Kidney epithelial cell (primary cell): ENCODE measurements at regions not wholly inside any gene's neighbourhood (a gene's known extent, or its start where the extent isn't known, plus 50 kb on each side); places are given as distances from the start of the nearest gene placed in this dataset.

ENCODE experiments used
- DNase-seq: peaks from one replicate; pipeline ENCODE4 v3.0.0-alpha.2; 2010; ENCODE audit warnings: low read depth
- H3K27me3 ChIP-seq: 2 replicates; pipeline ENCODE4 v1.6.0; 2011; ENCODE audit warnings: low read length; ENCODE audit not compliant: control insufficient read depth, insufficient read depth
- H3K36me3 ChIP-seq: 2 replicates; pipeline ENCODE4 v1.5.1; 2011; ENCODE audit warnings: low read length; ENCODE audit not compliant: control insufficient read depth, insufficient read depth
- H3K4me3 ChIP-seq: 2 replicates; pipeline ENCODE4 v1.5.1; 2011; ENCODE audit warnings: low read depth, mild to moderate bottlenecking, control low read depth, low read length
- CTCF ChIP-seq: IDR thresholded peaks from 2 replicates; pipeline ENCODE4 v1.5.1; 2011; ENCODE audit warnings: mild to moderate bottlenecking, moderate library complexity, low read length, control low read depth, inconsistent platforms; ENCODE audit not compliant: insufficient read depth, poor library complexity, severe bottlenecking

GRCh38 chr1:109814993-109815786 is 51.5 kb upstream of the EPS8L3 start:
- no peak for TF ChIP-seq CTCF
- H3K27me3 ChIP-seq = no peaks in the 10 kb centered on the region
- DNase-seq = no peak
- H3K36me3 ChIP-seq = no peaks in the 10 kb centered on the region
- no peak overlapping the region for H3K4me3 ChIP-seq

GRCh38 chr1:109814223-109814622 is 50.5 kb upstream of the EPS8L3 start:
- TF ChIP-seq CTCF = no peak
- no peak overlapping the region for H3K4me3 ChIP-seq
- H3K36me3 ChIP-seq = no peaks in the 10 kb centered on the region
- H3K27me3 ChIP-seq = no peaks in the 10 kb centered on the region
- no peak for DNase-seq
